Activated CD8-positive, alpha-beta memory T cell treated with anti-CD3 and anti-CD28 coated beads, Interleukin-2, amount 10 ng/mL, durations not matched to agents 7 days and 5 days (primary cell): ENCODE measurements at regions not wholly inside any gene's neighbourhood (a gene's known extent, or its start where the extent isn't known, plus 50 kb on each side); places are given as distances from the start of the nearest gene placed in this dataset.

Experiments used
- ATAC-seq: fragments of 150-1000 bp; cut with Tn5 transposase; one replicate; pipeline ENCODE4 v1.10.0; 2021; ENCODE audit warnings: moderate library complexity
- CTCF ChIA-PET: fragments of 350-600 bp; sonication (Branson Sonifier 250); formaldehyde crosslinking; loops from one replicate; lab custom pipeline; 2021; ENCODE audit warnings: antibody characterized with exemption; lab: Charles Lee
- DNase-seq: peaks from one replicate; pipeline ENCODE4 v3.0.0-alpha.2; 2020
- H3K27ac Mint-ChIP-seq: one replicate; pipeline ENCODE4 v1.8.0; 2021; ENCODE audit warnings: mild to moderate bottlenecking, mixed read lengths
- H3K27me3 Mint-ChIP-seq: one replicate; pipeline ENCODE4 v1.8.0; 2021; ENCODE audit warnings: mixed read lengths
- H3K36me3 Mint-ChIP-seq: one replicate; pipeline ENCODE4 v1.8.0; 2021; ENCODE audit warnings: mild to moderate bottlenecking, mixed read lengths
- H3K4me1 Mint-ChIP-seq: one replicate; pipeline ENCODE4 v1.8.0; 2021; ENCODE audit warnings: mixed read lengths
- H3K4me3 Mint-ChIP-seq: one replicate; pipeline ENCODE4 v1.8.0; 2021; ENCODE audit warnings: mild to moderate bottlenecking, moderate library complexity, mixed read lengths
- H3K9me3 Mint-ChIP-seq: one replicate; pipeline ENCODE4 v1.8.0; 2022; ENCODE audit warnings: low read depth, mixed read lengths

DNA sequence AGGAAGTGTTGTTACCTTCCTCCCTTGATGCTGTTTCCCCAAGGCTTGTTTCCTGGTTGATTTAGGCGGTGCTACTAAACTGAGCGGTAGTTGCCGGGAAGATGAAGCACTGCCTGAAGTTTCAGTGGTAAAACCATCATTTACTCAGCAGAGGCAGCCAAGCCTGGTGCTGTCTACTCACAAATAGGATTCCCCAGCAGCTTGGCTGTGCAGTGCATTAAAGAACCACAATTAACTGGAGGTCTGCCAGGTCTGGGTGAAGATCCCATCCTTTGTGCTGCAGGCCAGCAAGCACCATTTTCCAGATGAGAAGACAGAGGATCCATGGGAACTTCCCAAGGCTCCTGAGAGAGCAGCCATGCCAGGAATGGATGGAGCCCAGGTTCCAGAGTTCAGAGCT lies 231.9 kb upstream of the E2F8 start:
- CTCF ChIA-PET = no interaction called here
- H3K9me3 Mint-ChIP-seq = no peaks in the 10 kb centered on the region
- H3K27ac Mint-ChIP-seq = no peak overlapping the region
- ATAC-seq = no peak
- DNase-seq = no peak
- H3K27me3 Mint-ChIP-seq = peaks cover 16% of the 10 kb centered on the region
- H3K36me3 Mint-ChIP-seq = no peaks in the 10 kb centered on the region
- no peak overlapping the region for H3K4me3 Mint-ChIP-seq
- H3K4me1 Mint-ChIP-seq = no peaks in the 10 kb centered on the region

DNA sequence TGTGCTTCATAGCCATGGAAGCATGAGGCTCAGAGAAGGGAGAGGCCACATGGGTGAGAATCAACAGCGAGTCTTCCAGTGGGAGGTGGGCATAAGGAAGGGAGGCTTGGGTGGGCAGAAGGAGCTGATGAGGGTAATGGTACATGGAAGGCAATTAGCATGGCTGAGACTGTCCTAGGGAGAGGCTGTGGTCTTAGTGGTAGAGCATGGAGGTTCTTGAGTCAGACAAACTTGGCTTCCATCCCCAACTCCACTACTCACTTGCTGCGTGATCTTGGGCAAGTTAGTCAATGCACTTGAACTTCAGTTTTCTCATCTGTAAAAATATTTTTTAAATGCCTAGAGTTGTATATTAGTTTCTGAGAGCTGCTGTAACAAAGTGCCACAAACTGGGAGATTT lies 227.2 kb upstream of the E2F8 start:
- peaks cover 27% of the 10 kb centered on the region for H3K27me3 Mint-ChIP-seq
- no peaks in the 10 kb centered on the region for H3K4me1 Mint-ChIP-seq
- H3K36me3 Mint-ChIP-seq = no peaks in the 10 kb centered on the region
- ATAC-seq = no peak
- no peak overlapping the region for H3K4me3 Mint-ChIP-seq
- DNase-seq = no peak
- H3K27ac Mint-ChIP-seq = no peak overlapping the region
- no peaks in the 10 kb centered on the region for H3K9me3 Mint-ChIP-seq
- CTCF ChIA-PET = no interaction called here

- H3K27me3 Mint-ChIP-seq = peaks cover 20% of the 10 kb centered on the region
- no peak overlapping the region for H3K4me3 Mint-ChIP-seq
- ATAC-seq (no peak), DNase-seq (no peak)
- no peaks in the 10 kb centered on the region for H3K36me3 Mint-ChIP-seq
- CTCF ChIA-PET = no interaction called here
- H3K9me3 Mint-ChIP-seq = no peaks in the 10 kb centered on the region
- no peaks in the 10 kb centered on the region for H3K4me1 Mint-ChIP-seq
- H3K27ac Mint-ChIP-seq = no peak overlapping the region
Measured at GRCh38 chr11:19466314-19466713, 225.6 kb upstream of the E2F8 start.

GRCh38 chr11:19463976-19464375 lies 223.2 kb upstream of the E2F8 start:
- no peak for ATAC-seq
- peaks cover 17% of the 10 kb centered on the region for H3K27me3 Mint-ChIP-seq
- H3K27ac Mint-ChIP-seq = no peak overlapping the region
- no peak overlapping the region for H3K4me3 Mint-ChIP-seq
- no peaks in the 10 kb centered on the region for H3K4me1 Mint-ChIP-seq
- CTCF ChIA-PET = no interaction called here
- H3K36me3 Mint-ChIP-seq = no peaks in the 10 kb centered on the region
- no peak for DNase-seq
- H3K9me3 Mint-ChIP-seq = no peaks in the 10 kb centered on the region

- Mint-ChIP-seq H3K27ac (no peak overlapping the region), H3K4me3 (no peak overlapping the region), H3K9me3 (no peaks in the 10 kb centered on the region), H3K36me3 (no peaks in the 10 kb centered on the region), H3K27me3 (peaks cover 10% of the 10 kb centered on the region), H3K4me1 (no peaks in the 10 kb centered on the region)
- CTCF ChIA-PET = no interaction called here
- DNase-seq (no peak), ATAC-seq (no peak)
Measured at GRCh38 chr11:19460718-19461405, 220.1 kb upstream of the E2F8 start.

DNA sequence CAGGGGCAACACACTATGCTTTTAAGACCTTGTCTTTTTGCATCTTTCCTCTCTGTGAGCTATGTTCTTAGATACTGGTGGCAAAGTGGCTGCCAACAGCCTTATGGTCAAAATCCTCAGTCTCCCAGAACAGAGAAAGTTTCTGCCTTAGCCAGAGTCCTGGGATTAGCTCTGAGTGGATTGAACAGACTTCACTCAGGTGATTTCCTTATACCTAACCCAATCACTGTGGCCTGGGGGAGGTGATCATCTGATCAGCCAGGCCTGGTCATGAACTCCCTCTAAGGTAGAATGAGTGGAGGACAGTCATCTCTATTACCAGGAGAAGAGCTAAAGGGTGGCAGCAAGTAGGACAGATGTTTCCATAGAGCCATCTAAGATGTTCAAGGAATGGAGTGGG lies 218.5 kb upstream of the E2F8 start:
- Mint-ChIP-seq H3K27me3 (peaks cover 12% of the 10 kb centered on the region), H3K9me3 (no peaks in the 10 kb centered on the region), H3K27ac (no peak overlapping the region), H3K4me1 (no peaks in the 10 kb centered on the region), H3K36me3 (no peaks in the 10 kb centered on the region), H3K4me3 (no peak overlapping the region)
- CTCF ChIA-PET = no interaction called here
- ATAC-seq = no peak
- DNase-seq = no peak

GRCh38 chr11:19458721-19459120 lies 218.0 kb upstream of the E2F8 start:
- no peaks in the 10 kb centered on the region for H3K4me1 Mint-ChIP-seq
- ATAC-seq (no peak), DNase-seq (no peak)
- H3K9me3 Mint-ChIP-seq = no peaks in the 10 kb centered on the region
- H3K27me3 Mint-ChIP-seq = peaks cover 11% of the 10 kb centered on the region
- H3K4me3 Mint-ChIP-seq = no peak overlapping the region
- no peak overlapping the region for H3K27ac Mint-ChIP-seq
- CTCF ChIA-PET = no interaction called here
- no peaks in the 10 kb centered on the region for H3K36me3 Mint-ChIP-seq

DNA sequence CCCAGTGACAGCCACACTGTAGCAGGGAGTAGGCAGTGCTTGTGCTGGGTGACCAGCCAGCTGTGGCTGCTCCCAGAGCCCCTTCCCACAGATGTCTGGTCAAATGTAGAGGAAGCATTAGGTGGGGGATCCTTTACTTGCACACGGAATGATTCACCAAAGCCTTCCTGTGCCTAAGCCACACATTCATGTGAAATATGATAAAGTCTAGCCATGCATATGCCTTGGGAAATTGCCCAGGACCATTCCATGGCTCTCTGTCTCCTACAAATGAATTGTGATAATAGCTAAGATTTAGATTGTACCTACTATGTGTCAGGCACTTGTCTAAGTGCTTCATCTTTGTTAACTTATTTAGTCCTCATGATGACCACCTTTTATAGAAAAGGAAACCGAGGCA lies 217.5 kb upstream of the E2F8 start:
- CTCF ChIA-PET = no interaction called here
- ATAC-seq = no peak
- H3K4me3 Mint-ChIP-seq = no peak overlapping the region
- H3K27ac Mint-ChIP-seq = no peak overlapping the region
- H3K9me3 Mint-ChIP-seq = no peaks in the 10 kb centered on the region
- peaks cover 8% of the 10 kb centered on the region for H3K27me3 Mint-ChIP-seq
- no peaks in the 10 kb centered on the region for H3K36me3 Mint-ChIP-seq
- H3K4me1 Mint-ChIP-seq = no peaks in the 10 kb centered on the region
- no peak for DNase-seq

- Mint-ChIP-seq H3K9me3 (no peaks in the 10 kb centered on the region), H3K27me3 (peaks cover 18% of the 10 kb centered on the region), H3K27ac (no peak overlapping the region), H3K4me3 (no peak overlapping the region), H3K4me1 (no peaks in the 10 kb centered on the region), H3K36me3 (no peaks in the 10 kb centered on the region)
- ATAC-seq = no peak
- CTCF ChIA-PET = no interaction called here
- no peak for DNase-seq
Measured at GRCh38 chr11:19455731-19456130, 215.0 kb upstream of the E2F8 start.

GRCh38 chr11:19453651-19454257 lies 213.0 kb upstream of the E2F8 start:
- no peaks in the 10 kb centered on the region for H3K36me3 Mint-ChIP-seq
- CTCF ChIA-PET = no interaction called here
- ATAC-seq (no peak), DNase-seq (no peak)
- H3K27me3 Mint-ChIP-seq = peaks cover 23% of the 10 kb centered on the region
- H3K4me1 Mint-ChIP-seq = no peaks in the 10 kb centered on the region
- H3K4me3 Mint-ChIP-seq = no peak overlapping the region
- no peaks in the 10 kb centered on the region for H3K9me3 Mint-ChIP-seq
- no peak overlapping the region for H3K27ac Mint-ChIP-seq

- no peaks in the 10 kb centered on the region for H3K36me3 Mint-ChIP-seq
- H3K27me3 Mint-ChIP-seq = peaks cover 28% of the 10 kb centered on the region
- no peaks in the 10 kb centered on the region for H3K9me3 Mint-ChIP-seq
Measured at GRCh38 chr11:19451609-19452008, 210.9 kb upstream of the E2F8 start.

GRCh38 chr11:19450282-19450681 lies 209.5 kb upstream of the E2F8 start:
- H3K36me3 Mint-ChIP-seq = no peaks in the 10 kb centered on the region
- no peak overlapping the region for H3K4me3 Mint-ChIP-seq
- H3K9me3 Mint-ChIP-seq = no peaks in the 10 kb centered on the region
- H3K4me1 Mint-ChIP-seq = no peaks in the 10 kb centered on the region
- H3K27ac Mint-ChIP-seq = no peak overlapping the region
- CTCF ChIA-PET = no interaction called here
- H3K27me3 Mint-ChIP-seq = peaks cover 37% of the 10 kb centered on the region
- ATAC-seq = no peak
- DNase-seq = no peak

More at GRCh38 chr11:19451609-19452008, 210.9 kb upstream of the E2F8 start:
- Mint-ChIP-seq H3K4me1 (no peaks in the 10 kb centered on the region), H3K27ac (no peak overlapping the region), H3K4me3 (no peak overlapping the region)
- CTCF ChIA-PET = no interaction called here
- ATAC-seq (no peak), DNase-seq (no peak)

GRCh38 chr11:19448651-19449050 lies 207.9 kb upstream of the E2F8 start:
- ATAC-seq (no peak), DNase-seq (no peak)
- Mint-ChIP-seq H3K4me1 (no peaks in the 10 kb centered on the region), H3K9me3 (no peaks in the 10 kb centered on the region), H3K27me3 (peaks cover 34% of the 10 kb centered on the region), H3K4me3 (no peak overlapping the region), H3K36me3 (no peaks in the 10 kb centered on the region), H3K27ac (no peak overlapping the region)
- CTCF ChIA-PET = no interaction called here

DNA sequence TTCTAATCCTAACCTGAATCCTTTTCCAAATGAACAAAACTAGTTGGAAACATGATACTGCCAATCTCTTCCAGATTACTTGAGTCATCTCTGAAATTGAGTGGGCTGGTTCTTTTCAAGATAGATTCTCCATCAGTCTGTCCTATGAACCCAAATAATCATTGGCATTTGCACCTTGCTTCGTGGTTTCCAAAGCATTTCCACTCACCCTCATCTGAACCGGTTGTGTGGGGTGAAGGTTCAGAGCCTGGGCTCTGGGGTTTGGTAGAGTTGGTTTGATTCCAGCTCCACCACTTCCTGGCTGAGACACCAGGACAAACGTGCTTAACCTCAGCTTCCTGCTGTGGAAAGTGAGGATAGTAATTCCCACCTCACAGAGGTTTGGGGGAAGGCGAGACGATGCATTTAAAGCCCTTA lies 206.4 kb upstream of the E2F8 start:
- no peak overlapping the region for H3K4me3 Mint-ChIP-seq
- H3K36me3 Mint-ChIP-seq = no peaks in the 10 kb centered on the region
- CTCF ChIA-PET = no interaction called here
- H3K27ac Mint-ChIP-seq = no peak overlapping the region
- ATAC-seq (no peak), DNase-seq (no peak)
- peaks cover 10% of the 10 kb centered on the region for H3K4me1 Mint-ChIP-seq
- no peaks in the 10 kb centered on the region for H3K9me3 Mint-ChIP-seq
- H3K27me3 Mint-ChIP-seq = peaks cover 40% of the 10 kb centered on the region
